NCI-H774 (cell line): ENCODE measurements at regions not wholly inside any gene's neighbourhood (a gene's known extent, or its start where the extent isn't known, plus 50 kb on each side); places are given as distances from the start of the nearest gene placed in this dataset.

Experiments
- DNase-seq: peaks from one replicate; lab custom pipeline; 2025; lab: John Stamatoyannopoulos, UW

- no peak for DNase-seq
These were observed 49.7 kb downstream of the KLF12 start for GRCh38 chr13:74084375-74084935.

- no peak for DNase-seq
These were observed 51.5 kb downstream of the KLF12 start for GRCh38 chr13:74082741-74083160.

- DNase-seq: no peak
These were observed 53.4 kb downstream of the KLF12 start for GRCh38 chr13:74080762-74081161.

GRCh38 chr13:74077792-74078191 is 56.4 kb downstream of the KLF12 start:
- DNase-seq: no peak

- no peak for DNase-seq
These were observed 56.8 kb downstream of the KLF12 start for GRCh38 chr13:74077375-74077774.

GRCh38 chr13:74074723-74075122 is 59.5 kb downstream of the KLF12 start:
- no peak for DNase-seq

- DNase-seq: no peak
These were observed 60.9 kb downstream of the KLF12 start for GRCh38 chr13:74073274-74073673.

- DNase-seq: no peak
These were observed 63.7 kb downstream of the KLF12 start for GRCh38 chr13:74070513-74070912.

- no peak for DNase-seq
These were observed 64.1 kb downstream of the KLF12 start for GRCh38 chr13:74070065-74070464.

- no peak for DNase-seq
These were observed 65.7 kb downstream of the KLF12 start for GRCh38 chr13:74068471-74068870.

GRCh38 chr13:74067818-74068217 is 66.4 kb downstream of the KLF12 start:
- no peak for DNase-seq

- DNase-seq: no peak
These were observed 67.3 kb downstream of the KLF12 start for GRCh38 chr13:74066937-74067336.

- no peak for DNase-seq
These were observed 69.3 kb downstream of the KLF12 start for GRCh38 chr13:74064805-74065312.

GRCh38 chr13:74063533-74064100 is 70.6 kb downstream of the KLF12 start:
- no peak for DNase-seq

GRCh38 chr13:74062933-74063332 is 71.3 kb downstream of the KLF12 start:
- DNase-seq: no peak

GRCh38 chr13:74061926-74062595 is 72.1 kb downstream of the KLF12 start:
- DNase-seq: no peak

- no peak for DNase-seq
These were observed 77.2 kb downstream of the KLF12 start for GRCh38 chr13:74056801-74057542.

- DNase-seq: no peak
These were observed 81.7 kb downstream of the KLF12 start for GRCh38 chr13:74052402-74052928.

GRCh38 chr13:74048756-74049155 is 85.4 kb downstream of the KLF12 start:
- DNase-seq: no peak

- no peak for DNase-seq
These were observed 86.1 kb downstream of the KLF12 start for GRCh38 chr13:74047931-74048600.

GRCh38 chr13:74046431-74046830 is 87.8 kb downstream of the KLF12 start:
- DNase-seq: no peak

- DNase-seq: no peak
These were observed 88.6 kb downstream of the KLF12 start for GRCh38 chr13:74045583-74045982.
